Fibroblast of villous mesenchyme (primary cell): ENCODE measurements at regions not wholly inside any gene's neighbourhood (a gene's known extent, or its start where the extent isn't known, plus 50 kb on each side); places are given as distances from the start of the nearest gene placed in this dataset.

Experiments
- DNase-seq: peaks from one replicate; pipeline ENCODE4 v3.0.0-alpha.2; 2010; ENCODE audit warnings: low read depth
- H3K4me3 ChIP-seq: 2 replicates; pipeline ENCODE4 v1.5.1; 2011; ENCODE audit warnings: low read depth, mild to moderate bottlenecking, low read length
- TF ChIP-seq, protein P1 (sequence below): IDR thresholded peaks from 2 replicates; pipeline ENCODE4 v1.5.1; 2012; ENCODE audit warnings: low read depth, mild to moderate bottlenecking, low read length; ENCODE audit not compliant: insufficient read depth

DNA sequence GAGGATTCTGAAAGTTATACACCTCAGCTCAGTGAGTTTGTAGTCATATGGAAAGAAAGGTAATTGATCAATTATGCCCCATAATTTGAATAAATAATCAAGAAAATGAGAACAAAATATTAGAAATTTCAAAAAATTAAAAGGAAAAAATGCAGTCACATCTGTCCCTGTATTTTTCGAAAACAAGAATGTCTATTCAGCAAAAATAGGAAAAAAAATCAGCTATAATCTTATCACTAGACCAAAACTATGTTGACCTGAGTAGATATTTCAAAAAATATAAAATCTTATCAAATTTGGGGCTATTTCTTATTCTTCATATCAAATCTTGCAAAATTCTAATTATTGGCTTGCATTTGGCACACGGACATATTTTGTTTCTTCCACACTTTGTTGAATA, 501.2 kb upstream of the CNTN3 start:
- DNase-seq = no peak
- TF ChIP-seq, protein P1, sequence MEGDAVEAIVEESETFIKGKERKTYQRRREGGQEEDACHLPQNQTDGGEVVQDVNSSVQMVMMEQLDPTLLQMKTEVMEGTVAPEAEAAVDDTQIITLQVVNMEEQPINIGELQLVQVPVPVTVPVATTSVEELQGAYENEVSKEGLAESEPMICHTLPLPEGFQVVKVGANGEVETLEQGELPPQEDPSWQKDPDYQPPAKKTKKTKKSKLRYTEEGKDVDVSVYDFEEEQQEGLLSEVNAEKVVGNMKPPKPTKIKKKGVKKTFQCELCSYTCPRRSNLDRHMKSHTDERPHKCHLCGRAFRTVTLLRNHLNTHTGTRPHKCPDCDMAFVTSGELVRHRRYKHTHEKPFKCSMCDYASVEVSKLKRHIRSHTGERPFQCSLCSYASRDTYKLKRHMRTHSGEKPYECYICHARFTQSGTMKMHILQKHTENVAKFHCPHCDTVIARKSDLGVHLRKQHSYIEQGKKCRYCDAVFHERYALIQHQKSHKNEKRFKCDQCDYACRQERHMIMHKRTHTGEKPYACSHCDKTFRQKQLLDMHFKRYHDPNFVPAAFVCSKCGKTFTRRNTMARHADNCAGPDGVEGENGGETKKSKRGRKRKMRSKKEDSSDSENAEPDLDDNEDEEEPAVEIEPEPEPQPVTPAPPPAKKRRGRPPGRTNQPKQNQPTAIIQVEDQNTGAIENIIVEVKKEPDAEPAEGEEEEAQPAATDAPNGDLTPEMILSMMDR = no peak
- no peak overlapping the region for H3K4me3 ChIP-seq

DNA sequence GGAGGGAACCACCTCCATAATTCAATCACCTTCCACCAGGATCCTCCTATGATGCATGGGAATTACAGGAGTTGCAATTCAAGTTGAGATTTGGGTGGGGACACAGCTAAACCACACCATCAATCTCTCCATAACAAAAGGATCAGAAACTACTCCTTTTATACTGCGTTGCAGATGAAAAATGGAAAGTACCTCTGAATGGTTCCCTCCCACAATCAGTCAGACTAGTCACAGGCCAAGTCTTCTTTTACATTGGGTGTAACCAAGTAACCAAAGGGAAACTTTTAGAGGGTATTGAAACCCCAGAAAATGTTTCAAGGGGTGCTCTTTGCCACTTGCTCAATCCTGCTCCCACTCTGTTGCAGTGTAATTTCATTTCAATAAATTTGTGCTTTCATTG, 504.3 kb upstream of the CNTN3 start:
- TF ChIP-seq, protein P1 = no peak
- no peak for DNase-seq

DNA sequence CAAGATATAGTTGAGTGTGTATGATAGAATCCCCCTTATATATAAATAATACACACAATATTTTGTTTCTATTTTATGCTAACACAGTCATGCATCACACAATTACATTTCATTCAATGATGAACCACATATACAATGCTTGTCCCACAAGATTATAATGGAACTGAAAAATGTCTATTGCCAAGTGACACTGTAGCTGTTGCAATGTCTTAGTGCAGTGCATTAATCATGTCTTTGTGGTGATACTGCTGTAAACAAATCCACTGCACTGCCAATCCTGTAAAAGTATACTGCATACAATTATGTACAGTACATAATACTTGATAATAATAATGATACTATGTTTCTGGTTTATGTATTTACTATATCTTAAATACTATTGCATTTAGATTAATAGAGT, 512.1 kb upstream of the CNTN3 start:
- DNase-seq = no peak
- TF ChIP-seq, protein P1 = no peak
- H3K4me3 ChIP-seq = no peak overlapping the region

More for the DNA sequence above, 504.3 kb upstream of the CNTN3 start:
- H3K4me3 ChIP-seq = no peak overlapping the region

DNA sequence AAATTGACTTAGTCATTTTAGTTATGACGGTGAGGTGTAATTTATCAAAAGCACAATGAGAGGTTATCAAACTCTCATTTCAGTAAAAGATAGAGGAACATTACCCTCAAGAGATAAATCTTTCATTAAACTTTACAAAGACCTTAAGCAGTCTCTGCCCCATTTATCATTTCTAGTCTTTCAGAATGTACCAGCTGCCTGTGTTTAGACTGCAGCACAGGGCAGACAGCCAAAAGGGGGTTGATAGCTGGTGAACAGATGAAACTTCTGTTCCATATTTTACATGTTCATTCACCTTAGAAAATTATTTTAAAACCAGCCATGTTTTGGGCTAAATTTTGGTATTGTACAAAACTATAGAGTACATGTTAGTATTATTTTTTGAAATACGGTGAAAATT, 514.6 kb upstream of the CNTN3 start:
- DNase-seq = no peak
- H3K4me3 ChIP-seq = no peak overlapping the region
- TF ChIP-seq, protein P1 = no peak

DNA sequence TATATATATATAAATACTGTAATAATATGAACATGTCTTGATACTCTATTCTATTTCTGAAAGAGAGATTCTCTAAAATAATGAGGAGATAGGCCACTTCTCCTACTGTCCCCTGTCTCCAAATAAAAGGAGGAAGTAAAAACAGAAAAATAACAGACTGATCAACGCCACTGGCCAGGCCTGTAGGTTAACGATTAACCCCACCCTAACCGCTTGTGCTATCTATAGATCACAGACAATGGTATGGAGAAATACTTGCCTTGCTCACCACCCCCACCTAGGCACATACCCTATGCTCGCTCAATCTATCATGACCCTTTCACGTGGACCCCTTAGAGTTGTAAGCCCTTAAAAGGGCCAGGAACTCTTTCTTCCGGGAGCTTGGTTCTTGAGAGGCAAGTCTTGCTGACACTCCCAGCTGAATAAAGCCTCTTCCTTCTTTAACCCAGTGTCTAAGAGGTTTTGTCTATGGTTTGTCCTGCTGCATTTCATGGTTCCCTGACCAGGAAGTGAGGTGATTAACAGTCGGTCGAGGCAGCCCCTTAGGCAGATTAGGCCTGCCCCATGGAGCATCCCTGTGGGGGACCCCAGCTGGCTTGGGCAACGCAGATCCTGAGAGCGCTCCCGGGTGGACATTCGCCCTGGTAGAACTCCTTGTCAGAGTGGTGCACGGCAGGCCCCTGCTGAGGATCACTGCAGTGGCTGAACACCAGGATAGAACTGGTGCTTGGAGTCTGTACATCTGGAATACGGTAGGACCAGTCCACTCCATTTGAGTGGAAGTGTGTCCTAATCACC, 521.8 kb upstream of the CNTN3 start:
- TF ChIP-seq, protein P1 = no peak
- no peak overlapping the region for H3K4me3 ChIP-seq
- DNase-seq = no peak

DNA sequence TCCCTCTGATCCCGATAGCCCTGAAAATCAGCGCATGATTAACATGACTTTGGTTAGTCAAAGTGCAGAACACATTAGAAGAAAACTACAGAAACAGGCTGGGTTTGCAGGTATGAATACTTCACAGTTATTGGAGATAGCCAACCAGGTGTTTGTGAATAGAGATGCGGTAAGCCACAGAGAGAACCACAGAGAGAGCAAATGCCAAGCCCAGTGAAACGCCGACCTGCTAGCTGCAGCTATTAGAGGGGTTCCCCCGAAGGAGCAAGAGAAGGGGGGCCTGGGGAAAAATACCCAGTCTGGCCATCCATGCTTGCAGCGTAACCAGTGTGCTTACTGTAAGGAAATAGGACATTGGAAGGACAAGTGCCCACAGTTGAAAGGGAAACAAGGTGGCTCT, 523.9 kb upstream of the CNTN3 start:
- TF ChIP-seq, protein P1 = no peak
- DNase-seq = no peak

More for the DNA sequence above, 523.9 kb upstream of the CNTN3 start:
- H3K4me3 ChIP-seq = no peak overlapping the region
